Epidermal melanocyte (primary cell): ENCODE measurements at regions not wholly inside any gene's neighbourhood (a gene's known extent, or its start where the extent isn't known, plus 50 kb on each side); places are given as distances from the start of the nearest gene placed in this dataset.

Experiments used
- DNase-seq: peaks from one replicate; pipeline ENCODE4 v3.0.0; 2011; ENCODE audit warnings: low spot score; ENCODE audit not compliant: insufficient read length

DNA sequence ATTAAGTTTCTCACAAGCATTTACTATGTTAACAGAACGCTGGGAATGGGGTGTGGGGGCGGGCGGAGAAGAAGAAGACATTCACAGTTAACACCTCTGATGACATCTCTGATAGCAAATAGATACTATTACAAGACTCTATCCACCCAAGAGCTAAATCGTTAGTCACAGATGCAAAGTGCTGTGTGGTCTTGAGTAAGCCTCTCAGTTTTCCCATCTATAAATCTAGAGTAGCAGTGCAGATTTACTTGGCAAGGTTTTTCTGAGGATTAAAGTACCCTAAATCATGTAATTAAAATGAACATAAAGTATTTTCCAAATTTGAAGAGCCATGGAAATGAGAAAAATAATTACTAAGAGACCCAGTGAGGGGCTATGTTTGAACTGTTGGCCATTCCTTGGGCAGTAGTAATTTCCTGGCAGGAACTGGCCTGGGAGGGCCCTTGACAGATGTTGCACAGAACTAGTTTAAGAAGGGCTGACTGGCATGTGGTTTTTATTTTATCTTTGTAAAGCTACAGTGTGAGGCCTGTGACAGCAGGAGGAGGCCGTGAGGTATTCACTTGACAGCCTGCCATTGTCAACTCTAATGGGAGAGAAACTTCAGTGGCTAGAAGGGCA, 58.7 kb upstream of the APOBEC4 start:
- DNase-seq, result peak; percentile 24

DNA sequence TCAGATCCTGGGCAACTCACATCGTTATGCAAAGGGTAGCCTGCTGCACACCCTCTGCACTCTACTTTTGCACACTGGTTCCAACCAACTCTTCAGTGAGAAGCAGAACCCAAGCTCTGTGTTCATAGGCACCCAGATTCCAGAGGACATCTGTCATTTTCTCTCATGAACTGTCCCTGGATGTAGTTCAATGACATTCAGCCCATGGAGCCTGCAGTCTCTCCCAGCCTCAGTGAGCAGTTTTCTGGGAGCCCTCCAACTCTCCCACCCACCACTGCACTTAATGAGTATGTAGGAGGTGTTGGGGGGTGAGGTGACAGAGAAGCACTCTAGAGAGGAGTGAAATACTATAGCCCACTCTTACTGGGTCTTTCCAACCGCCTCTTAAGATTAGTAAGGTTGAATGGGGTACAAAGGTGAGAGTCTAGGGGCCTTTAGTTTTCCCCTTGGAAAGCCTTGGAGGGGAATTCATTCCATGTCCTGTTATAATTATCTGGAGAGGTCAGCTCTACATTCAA, 58.1 kb upstream of the APOBEC4 start:
- no peak for DNase-seq

DNA sequence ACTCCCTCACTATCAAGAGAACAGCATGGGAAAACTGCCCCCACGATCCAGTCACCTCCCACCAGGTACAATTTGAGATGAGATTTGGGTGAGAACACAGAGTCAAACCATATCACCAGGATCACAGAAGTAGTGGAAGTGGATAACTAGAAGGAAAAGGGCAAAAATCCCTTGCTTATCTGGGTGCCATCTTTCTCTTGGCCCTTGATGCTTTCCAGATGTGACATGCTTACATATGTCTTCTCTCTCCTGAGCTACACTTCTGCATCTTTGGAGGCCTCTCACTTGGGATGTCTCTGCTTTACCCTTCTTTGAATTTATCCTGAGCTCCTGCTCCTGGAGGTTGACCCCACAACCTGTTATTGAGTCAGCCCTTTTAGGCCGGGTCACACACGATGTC, 57.6 kb upstream of the APOBEC4 start:
- DNase-seq, result no peak

DNA sequence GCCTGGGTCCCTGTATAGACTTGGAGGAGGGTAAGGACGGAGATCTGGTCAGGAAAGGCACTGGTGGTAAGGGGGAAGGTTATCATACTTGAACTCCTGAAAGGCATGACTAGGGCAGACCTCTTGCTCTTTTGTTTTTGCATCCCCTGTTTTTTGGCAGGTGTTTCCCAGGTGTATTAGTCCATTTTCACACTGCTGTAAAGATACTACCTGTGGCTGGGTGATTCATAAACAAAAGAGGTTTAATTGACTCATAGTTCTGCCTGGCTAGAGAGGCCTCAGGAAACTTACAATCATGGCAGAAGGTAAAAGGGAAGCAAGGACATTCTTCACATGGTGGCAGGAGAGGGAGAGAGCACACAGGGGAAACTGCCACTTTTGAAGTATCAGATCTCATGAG, 57.2 kb upstream of the APOBEC4 start:
- no peak for DNase-seq

GRCh38 chr1:183704131-183704530, 51.0 kb upstream of the APOBEC4 start:
- DNase-seq, result no peak
